Ureter (tissue), 1 donor: ENCODE measurements at regions not wholly inside any gene's neighbourhood (a gene's known extent, or its start where the extent isn't known, plus 50 kb on each side); places are given as distances from the start of the nearest gene placed in this dataset.
"Not testable (repeated sequence)": the region's sequence is repeated elsewhere in the genome, so short reads cannot be mapped to it uniquely, and the experiment has no call there.

Experiments used
- DNase-seq: peaks from one replicate; pipeline ENCODE4 v3.0.0-alpha.2; 2020; ENCODE audit warnings: low spot score
- donor health status: DM: yes; HTN: yes; CAD: no.

GRCh38 chr2:76009484-76009883 lies 298.8 kb upstream of the GCFC2 start:
- no peak for DNase-seq

GRCh38 chr2:76008001-76008702 lies 297.4 kb upstream of the GCFC2 start:
- DNase-seq: no peak

DNA sequence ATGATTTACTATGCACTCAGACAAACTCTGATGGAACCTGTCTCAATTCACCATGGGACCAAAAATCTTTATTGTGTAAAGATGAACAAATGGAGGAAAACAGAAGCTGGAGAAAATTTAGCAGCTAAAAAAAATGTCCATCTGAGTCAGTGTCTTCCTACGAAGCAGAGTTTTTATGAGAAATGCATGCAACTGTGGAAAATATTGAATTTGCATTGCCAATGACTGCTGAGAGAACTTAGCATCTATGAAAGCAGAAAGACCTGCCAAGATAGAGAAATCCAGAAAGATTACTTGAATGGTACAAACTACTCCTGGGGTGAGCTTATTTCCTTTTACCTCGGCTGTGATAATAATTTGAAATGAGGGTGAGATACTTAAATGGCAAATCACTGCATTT lies 289.7 kb upstream of the GCFC2 start:
- DNase-seq: no peak

- no peak for DNase-seq
These were observed 287.7 kb upstream of the GCFC2 start for GRCh38 chr2:75998451-75998850.

DNA sequence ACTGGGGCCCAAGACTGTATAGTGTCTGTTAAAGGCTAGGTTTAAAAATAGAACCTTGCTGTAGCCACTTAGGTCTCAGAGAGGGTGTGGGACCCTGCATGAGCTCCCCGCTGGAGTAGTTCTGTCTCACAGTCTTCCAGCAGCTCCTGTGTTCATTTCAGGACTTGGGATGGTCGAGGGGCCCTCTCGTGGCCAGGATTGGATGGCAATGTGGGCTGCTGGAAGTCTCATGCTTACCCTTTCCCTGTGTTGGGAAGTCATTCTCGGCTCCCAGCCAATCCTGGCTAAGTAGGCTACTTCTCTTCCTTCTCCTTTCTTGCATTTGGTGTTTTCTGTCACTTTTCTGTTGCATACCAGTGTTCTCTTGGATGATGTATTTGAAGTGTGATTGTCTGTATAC lies 284.0 kb upstream of the GCFC2 start:
- no peak for DNase-seq

DNA sequence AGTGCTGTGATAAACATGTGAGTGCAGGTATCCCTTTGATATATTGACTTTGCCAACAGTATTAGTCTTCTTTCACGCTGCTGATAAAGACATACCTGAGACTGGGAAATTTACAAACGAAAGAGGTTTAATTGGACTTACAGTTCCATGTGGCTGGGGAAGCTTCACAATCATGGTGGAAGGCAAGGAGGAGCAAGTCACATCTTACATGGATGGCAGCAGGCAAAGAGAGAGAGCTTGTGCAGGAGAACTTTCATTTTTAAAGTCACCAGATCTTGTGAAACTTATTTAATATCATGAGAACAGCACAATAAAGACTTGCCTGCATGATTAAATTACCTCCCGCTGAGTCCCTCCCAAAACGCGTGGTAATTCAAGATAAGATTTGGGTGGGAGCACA lies 277.9 kb upstream of the GCFC2 start:
- not testable (repeated sequence) for DNase-seq

- no peak for DNase-seq
These were observed 275.9 kb upstream of the GCFC2 start for GRCh38 chr2:75986617-75987016.

GRCh38 chr2:75982719-75983118 lies 272.0 kb upstream of the GCFC2 start:
- DNase-seq: no peak

GRCh38 chr2:75964646-75965045 lies 253.9 kb upstream of the GCFC2 start:
- no peak for DNase-seq

DNA sequence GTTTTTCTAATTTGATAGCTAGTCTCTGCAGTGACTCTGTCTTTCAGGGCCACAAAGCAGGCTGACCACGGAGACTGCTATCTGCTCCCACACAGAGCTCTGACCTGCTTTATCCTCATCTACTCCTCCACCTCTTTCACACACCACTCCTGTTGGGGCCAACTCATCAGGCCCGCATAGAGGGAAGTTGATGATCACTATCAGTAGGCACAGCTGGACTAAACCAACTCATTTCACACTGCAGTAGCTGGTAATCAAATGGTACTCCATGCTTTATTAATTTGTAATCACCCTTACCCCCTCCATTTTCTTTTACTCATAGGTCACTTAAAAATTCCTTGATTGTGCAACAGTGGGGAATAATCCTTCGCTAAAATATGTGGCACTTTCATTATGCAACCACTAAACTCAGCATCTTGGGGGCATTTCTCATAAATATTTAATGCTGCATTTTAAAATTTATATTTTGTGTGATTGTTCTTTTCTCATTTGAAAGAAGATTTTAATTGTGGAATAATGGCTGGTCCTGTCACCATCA lies 249.8 kb upstream of the GCFC2 start:
- no peak for DNase-seq

DNA sequence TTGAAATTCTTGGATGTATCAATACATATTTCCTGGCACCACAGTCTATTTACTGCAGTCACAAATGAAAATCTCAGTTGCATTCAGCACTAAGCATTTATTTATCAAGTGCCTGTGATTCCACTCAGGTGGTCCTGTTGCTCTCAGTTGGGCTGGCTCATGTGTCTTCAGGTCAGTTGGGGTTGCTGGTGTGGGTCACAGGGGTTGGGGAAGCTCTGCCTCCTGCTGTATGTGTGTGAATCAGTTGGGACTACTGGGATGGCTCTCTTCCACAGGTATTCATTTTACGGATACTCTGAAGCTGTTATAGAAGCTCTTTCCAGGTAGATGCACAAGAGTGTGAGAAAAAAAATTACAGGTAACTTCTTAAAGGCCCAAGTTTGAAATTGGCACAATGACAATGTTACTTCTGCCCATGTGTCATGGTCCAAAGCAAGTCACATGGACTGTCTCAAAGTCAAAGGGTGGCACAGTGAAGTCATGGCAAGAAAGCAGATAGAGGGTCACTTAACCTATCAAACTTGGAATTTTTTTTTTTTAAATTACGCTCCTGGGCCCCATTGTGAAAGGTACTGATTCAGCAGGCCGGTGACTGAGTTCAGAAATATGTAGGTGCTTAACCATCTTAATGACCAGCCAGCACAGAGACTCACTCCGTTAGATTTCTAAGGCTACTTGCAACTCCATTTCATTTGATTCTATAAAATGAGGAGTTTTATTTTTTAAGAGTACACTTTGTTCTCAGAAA lies 249.2 kb upstream of the GCFC2 start:
- DNase-seq: no peak

DNA sequence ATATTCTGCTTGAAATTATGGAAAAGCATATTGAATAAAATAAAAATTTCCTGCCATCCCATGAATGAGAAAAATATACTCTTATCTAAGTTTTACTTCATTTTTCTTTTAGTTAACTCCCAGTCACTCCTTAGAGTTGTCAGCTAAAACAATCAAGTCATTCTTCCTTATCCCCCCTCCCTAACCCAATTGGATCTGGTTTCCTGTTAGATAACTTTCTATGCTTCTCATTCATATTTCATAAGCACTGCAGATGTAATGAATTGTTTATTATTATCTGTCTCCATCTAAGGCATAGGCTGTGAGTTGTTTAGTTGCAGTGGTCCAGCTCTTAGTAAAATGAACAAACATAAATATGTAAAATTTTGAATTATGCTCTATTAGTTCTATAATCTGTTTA lies 244.0 kb upstream of the GCFC2 start:
- no peak for DNase-seq

DNA sequence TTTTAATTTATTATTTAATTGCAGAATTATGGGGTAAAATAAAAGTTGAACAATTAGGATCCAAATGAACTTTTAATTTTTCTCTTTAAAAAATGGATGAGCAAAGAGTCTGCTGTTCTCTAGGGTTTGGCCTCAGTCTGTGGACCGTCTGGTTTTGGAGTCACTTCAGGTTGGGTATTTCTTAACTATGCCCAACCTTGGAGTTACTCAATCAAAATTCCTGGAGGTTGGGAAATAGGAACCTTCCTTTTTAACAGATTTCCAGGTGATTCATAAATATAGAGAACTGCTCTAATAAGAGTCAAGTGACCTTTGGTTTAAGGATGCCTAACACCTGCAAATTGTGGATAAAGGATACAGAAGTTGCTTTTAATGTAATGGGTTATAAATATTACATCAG lies 241.5 kb upstream of the GCFC2 start:
- no peak for DNase-seq

- DNase-seq: no peak
These were observed 238.8 kb upstream of the GCFC2 start for GRCh38 chr2:75949385-75950030.

DNA sequence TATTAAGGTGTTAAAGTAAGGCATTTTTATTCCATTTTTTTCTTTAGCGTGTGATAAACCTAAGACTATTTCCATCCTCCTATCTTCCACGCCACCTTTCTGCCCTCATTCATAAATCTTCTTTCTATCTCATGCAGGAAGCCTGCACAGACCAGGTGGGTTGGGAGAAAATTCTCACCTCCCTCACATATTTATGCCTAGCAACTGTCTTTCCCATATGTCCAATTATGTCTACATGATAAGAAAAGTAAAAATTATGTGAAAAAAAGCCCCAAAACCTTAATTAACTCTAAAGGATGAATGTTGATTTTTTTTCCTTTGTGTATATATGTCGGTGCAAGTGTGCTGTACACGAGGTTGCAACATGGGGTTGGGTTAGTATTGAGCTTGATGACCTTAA lies 225.6 kb upstream of the GCFC2 start:
- no peak for DNase-seq

- DNase-seq: no peak
These were observed 222.3 kb upstream of the GCFC2 start for GRCh38 chr2:75932996-75933395.

GRCh38 chr2:75928093-75928492 lies 217.4 kb upstream of the GCFC2 start:
- no peak for DNase-seq

DNA sequence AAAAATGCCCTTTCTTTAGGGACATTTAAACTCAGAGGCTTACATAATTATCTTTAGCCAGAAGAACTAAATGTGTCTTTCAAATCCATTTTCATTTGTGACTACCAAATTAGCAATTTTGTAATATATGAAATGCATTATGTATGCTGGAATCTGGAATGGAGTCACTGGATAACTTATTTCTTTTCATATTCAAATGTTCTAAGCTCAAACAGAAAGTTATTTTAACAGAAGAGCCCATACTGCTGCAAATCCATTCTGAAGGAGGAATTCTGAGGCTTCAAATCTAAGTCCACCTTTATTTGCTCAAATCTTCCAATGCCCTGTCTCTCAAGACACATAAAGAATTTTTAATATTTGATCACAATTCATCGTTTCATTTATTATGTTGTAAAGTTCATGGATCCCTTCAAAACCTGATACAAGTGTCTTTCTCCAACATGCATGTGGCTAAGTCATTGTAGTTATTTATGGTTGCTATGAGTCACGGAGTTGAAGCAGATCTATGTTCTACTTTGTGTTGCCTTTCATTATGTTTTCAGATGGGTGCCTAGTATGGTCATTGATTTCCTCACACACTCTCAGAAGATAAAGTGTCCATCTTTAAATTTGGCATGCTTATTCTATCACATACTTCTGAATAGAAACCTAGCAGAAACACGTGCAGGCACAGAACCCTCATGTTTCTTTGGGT lies 214.8 kb upstream of the GCFC2 start:
- DNase-seq: no peak

DNA sequence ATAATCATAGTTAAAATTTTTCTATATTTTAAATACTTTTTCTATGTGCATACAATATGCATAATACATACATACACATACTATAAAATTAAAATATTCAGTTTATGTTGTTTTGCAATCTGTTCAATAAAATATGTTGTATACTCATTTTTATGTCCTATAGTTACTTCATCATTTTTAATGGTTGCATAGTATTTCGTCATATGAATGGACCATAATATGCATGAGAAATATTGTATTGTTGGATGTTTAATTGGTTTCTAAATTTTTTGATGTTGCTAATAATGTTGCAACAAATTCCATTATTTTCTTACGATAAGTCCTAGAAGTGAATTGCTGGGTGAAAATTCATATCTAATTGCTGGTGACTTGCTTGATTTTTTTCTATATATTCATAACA lies 211.5 kb upstream of the GCFC2 start:
- no peak for DNase-seq

DNA sequence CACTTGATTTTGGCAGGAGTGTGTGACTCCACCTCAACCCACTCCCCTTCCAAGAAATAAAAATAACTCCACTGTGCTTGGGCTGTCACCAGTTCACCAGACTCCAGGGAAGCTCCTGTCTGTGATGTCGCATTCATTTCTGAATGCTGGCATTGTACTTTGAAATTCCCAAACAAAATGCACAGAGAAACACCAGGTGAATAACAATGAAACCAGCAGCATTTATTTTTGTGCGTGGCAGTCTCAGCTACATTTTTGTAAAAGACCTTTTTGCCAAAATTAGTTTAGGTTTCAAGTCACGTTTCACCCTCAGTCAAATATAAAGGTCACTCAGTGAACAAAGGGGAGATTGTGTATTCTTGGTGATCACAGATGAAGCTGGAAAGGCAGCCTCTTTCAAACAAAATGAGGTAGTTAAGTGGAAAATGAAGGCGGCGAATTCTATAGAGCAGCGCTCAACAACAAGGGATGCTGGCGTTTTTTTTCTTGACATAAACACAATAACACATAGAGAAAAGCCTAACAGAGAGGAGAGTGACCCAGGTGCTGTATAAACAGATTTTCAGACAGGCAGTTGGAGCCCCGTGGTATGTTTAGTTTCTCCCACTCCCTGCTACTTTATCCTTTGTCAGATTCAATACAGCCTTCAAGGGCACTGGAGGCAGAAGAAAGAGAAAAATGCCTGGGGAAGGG lies 210.3 kb upstream of the GCFC2 start:
- DNase-seq: no peak

DNA sequence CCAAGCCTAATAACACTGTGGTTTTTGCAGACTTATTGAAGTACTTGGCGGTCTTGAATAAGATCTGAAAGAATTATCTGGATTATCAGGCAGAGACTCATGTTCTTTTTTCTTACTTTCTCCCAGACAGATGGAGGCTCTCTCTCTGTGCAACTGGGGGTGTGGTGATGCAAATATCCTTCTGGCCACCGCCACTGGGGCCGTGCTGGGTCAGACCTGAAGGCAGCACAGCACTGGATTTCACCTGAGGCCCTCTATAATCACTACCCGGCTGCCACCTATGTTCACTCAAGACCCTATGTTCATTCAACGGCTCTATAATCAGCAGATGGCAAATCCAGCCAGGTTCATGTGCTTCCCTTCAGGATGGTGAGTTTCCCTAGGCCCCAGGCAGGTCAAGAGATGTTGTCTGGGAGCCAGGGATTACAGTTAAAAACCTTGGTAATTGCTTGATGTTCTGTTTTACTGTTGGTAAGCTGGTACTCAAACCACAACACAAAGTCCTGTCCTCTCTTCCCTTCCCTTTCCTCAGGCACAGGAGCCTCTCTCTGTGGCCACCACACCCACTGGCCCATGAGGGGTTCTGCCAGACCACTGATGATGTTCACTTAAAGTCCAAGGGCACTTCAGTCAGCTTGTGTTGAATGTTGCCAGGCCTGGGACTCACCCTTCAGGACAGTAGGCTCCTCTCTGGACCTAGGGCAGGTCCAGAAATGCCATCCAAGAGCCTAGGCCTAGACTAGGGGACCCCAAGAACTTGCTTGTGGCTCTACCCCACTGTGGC lies 205.3 kb upstream of the GCFC2 start:
- DNase-seq: no peak
